ENCODE measurements at regions not wholly inside any gene's neighbourhood (a gene's known extent, or its start where the extent isn't known, plus 50 kb on each side); places are given as distances from the start of the nearest gene placed in this dataset.

DNA sequence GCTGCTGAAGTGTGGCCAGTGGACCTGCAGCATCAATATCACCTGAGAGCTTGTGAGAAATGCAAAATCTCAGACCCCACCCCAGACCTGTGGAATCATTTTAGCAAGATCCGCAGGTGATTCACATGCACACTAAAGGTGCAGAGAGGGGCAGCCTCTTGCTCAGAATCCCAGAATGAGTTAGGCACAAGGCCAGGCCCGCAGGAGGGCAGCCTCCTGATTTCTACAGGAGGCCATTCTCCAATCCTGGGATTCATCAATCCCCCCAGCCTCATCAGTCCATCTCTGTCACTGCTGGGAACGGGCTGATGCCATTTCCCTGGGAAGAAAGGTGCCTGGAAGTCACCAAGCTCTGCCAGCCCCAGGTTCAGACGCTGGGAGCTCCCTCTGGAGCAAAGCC, 63.0 kb upstream of the GPR26 start:
- no peak for TF ChIP-seq PTRF (tag; IDR thresholded peaks at IDR 0.05)
- TF ChIP-seq HIVEP1 (CRISPR knock-in tag; IDR thresholded peaks at IDR 0.05): no peak
- TF ChIP-seq KLF16 (IDR thresholded peaks at IDR 0.05): no peak
- no peak for TF ChIP-seq POLR2AphosphoS5 (IDR thresholded peaks at IDR 0.05; ENCODE audit: control insufficient read depth, insufficient read depth, low read depth, low read length)
